BJ (cell line): ENCODE measurements at regions not wholly inside any gene's neighbourhood (a gene's known extent, or its start where the extent isn't known, plus 50 kb on each side); places are given as distances from the start of the nearest gene placed in this dataset.

Experiments
- CTCF ChIA-PET: fragments of 350-600 bp; formaldehyde crosslinking; extraction: SDS; loops from one replicate; lab custom pipeline; 2021; ENCODE audit warnings: antibody characterized with exemption, inconsistent platforms; lab: Yijun Ruan, JAX
- POLR2A ChIA-PET: fragments of 300-600 bp; sonication (Branson Sonifier 250); formaldehyde crosslinking; extraction: SDS; loops from one replicate; lab custom pipeline; 2021; ENCODE audit warnings: antibody characterized with exemption; lab: Charles Lee
- DNase-seq: peaks from one replicate; pipeline ENCODE4 v3.0.0-alpha.2; 2011; ENCODE audit warnings: low read depth
- H3K27me3 ChIP-seq: 2 replicates; pipeline ENCODE4 v1.6.0; 2011; ENCODE audit warnings: low read length; ENCODE audit not compliant: control insufficient read depth, insufficient read depth
- H3K36me3 ChIP-seq: 2 replicates; pipeline ENCODE4 v1.5.1; 2011; ENCODE audit warnings: low read length; ENCODE audit not compliant: control insufficient read depth, insufficient read depth
- H3K4me3 ChIP-seq: 2 replicates; pipeline ENCODE4 v1.5.1; 2011; ENCODE audit warnings: low read depth, mild to moderate bottlenecking, control low read depth, low read length
- TF ChIP-seq, protein P1 (sequence below): IDR thresholded peaks from 2 replicates; pipeline ENCODE4 v1.5.1; 2011; ENCODE audit warnings: low read depth, mild to moderate bottlenecking, control low read depth, inconsistent platforms, low read length, moderate library complexity; ENCODE audit not compliant: insufficient read depth

DNA sequence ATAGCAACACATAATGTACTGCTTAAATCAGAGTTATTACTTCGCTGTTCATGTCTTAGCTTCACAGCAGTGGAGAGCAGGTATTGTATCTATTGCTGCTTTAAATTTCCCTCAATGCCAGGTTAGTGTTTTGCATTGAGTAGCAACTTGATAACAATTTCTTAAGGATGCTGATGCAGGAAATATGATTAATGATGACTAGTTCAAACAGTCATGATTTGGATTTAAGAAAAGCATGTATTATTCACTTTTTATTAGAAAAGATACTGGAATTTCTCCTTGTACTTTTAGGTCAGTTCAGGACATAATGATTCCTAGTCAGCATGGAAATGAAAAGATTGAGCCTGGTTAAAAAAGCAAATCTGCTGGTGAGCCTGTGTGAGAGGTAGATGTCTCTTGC lies 67.2 kb upstream of the ARHGAP29 start:
- ChIA-PET CTCF (interaction anchor here (0.7 kb wide), 1 partner anchor 33 kb away, joined by 3 read pairs; no protein-coding TSS in a partner anchor), POLR2A (no interaction called here)
- TF ChIP-seq, protein P1, sequence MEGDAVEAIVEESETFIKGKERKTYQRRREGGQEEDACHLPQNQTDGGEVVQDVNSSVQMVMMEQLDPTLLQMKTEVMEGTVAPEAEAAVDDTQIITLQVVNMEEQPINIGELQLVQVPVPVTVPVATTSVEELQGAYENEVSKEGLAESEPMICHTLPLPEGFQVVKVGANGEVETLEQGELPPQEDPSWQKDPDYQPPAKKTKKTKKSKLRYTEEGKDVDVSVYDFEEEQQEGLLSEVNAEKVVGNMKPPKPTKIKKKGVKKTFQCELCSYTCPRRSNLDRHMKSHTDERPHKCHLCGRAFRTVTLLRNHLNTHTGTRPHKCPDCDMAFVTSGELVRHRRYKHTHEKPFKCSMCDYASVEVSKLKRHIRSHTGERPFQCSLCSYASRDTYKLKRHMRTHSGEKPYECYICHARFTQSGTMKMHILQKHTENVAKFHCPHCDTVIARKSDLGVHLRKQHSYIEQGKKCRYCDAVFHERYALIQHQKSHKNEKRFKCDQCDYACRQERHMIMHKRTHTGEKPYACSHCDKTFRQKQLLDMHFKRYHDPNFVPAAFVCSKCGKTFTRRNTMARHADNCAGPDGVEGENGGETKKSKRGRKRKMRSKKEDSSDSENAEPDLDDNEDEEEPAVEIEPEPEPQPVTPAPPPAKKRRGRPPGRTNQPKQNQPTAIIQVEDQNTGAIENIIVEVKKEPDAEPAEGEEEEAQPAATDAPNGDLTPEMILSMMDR, result no peak
- no peak overlapping the region for H3K4me3 ChIP-seq
- H3K36me3 ChIP-seq, result no peaks in the 10 kb centered on the region
- no peaks in the 10 kb centered on the region for H3K27me3 ChIP-seq
- DNase-seq, result no peak

GRCh38 chr1:94303005-94303404 lies 65.6 kb upstream of the ARHGAP29 start:
- Histone ChIP-seq H3K4me3 (no peak overlapping the region), H3K36me3 (no peaks in the 10 kb centered on the region), H3K27me3 (no peaks in the 10 kb centered on the region)
- DNase-seq, result no peak
- POLR2A ChIA-PET, result no interaction called here
- TF ChIP-seq, protein P1, result no peak
- CTCF ChIA-PET, result interaction anchor here (0.6 kb wide), 1 partner anchor 42 kb away, joined by 3 read pairs; no protein-coding TSS in a partner anchor

- POLR2A ChIA-PET, result no interaction called here
- DNase-seq, result no peak
- TF ChIP-seq, protein P1, result no peak
- Histone ChIP-seq H3K36me3 (no peaks in the 10 kb centered on the region), H3K27me3 (no peaks in the 10 kb centered on the region), H3K4me3 (no peak overlapping the region)
- CTCF ChIA-PET, result interaction anchor here (0.6 kb wide), 1 partner anchor 41 kb away, joined by 3 read pairs; no protein-coding TSS in a partner anchor
Observed at GRCh38 chr1:94302497-94302896, 65.1 kb upstream of the ARHGAP29 start.

GRCh38 chr1:94301186-94301585 lies 63.8 kb upstream of the ARHGAP29 start:
- H3K4me3 ChIP-seq, result no peak overlapping the region
- H3K27me3 ChIP-seq, result no peaks in the 10 kb centered on the region
- TF ChIP-seq, protein P1, result no peak
- H3K36me3 ChIP-seq, result no peaks in the 10 kb centered on the region
- ChIA-PET POLR2A (no interaction called here), CTCF (interaction anchor here (0.8 to 1.0 kb wide), 2 partner anchors 10 to 72 kb away, joined by 3 to 4 read pairs; no protein-coding TSS in a partner anchor)
- no peak for DNase-seq

GRCh38 chr1:94300731-94301130 lies 63.3 kb upstream of the ARHGAP29 start:
- no peaks in the 10 kb centered on the region for H3K36me3 ChIP-seq
- POLR2A ChIA-PET, result no interaction called here
- H3K27me3 ChIP-seq, result no peaks in the 10 kb centered on the region
- CTCF ChIA-PET, result interaction anchor here (1.1 to 1.4 kb wide), 3 partner anchors 15 to 255 kb away, joined by 3 to 5 read pairs (median 3); no protein-coding TSS in a partner anchor
- no peak for DNase-seq
- H3K4me3 ChIP-seq, result no peak overlapping the region
- TF ChIP-seq, protein P1, result no peak
